GM21825 (cell line): ENCODE measurements at regions not wholly inside any gene's neighbourhood (a gene's known extent, or its start where the extent isn't known, plus 50 kb on each side); places are given as distances from the start of the nearest gene placed in this dataset.

Experiments
- ATAC-seq: cut with Tn5 transposase; IDR thresholded peaks from one replicate; pipeline ENCODE4 v1.9.1; 2021; ENCODE audit warnings: mild to moderate bottlenecking, moderate library complexity; ENCODE audit not compliant: unreplicated experiment

DNA sequence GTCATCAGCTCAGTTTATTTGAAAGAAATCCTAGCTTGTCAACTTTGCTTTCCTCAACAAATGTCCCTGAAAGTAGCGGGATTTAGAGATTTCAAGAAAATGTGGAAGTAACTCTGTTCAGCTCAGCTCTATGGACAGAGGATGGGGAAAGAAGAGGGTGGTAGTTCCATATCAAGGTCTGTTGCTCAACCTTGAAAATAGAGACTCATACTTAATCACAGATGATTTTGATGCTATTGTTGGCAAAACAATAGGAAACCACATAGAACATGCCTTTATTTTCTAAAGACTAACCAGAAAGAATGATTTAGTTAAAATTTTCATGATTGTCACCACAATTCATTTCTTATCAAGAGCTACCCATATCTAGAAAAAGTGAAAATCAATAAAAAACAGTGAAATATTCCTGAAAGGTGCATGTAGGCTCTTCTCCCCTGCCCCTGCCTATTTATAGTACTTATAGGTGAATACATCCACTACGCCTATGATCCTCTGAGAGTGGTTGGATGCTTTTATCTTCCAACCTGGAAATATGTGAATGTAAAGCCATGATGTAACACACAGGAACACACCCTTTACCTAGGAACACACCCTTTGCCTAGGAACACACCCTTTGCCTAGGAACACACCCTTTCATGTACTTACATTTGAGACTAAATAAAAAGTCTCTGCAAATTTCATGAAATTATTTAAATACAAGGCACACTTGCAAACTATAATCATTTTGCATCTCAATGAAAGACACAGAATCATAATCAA lies 65.8 kb downstream of the ETAA1 start:
- ATAC-seq, result no peak

DNA sequence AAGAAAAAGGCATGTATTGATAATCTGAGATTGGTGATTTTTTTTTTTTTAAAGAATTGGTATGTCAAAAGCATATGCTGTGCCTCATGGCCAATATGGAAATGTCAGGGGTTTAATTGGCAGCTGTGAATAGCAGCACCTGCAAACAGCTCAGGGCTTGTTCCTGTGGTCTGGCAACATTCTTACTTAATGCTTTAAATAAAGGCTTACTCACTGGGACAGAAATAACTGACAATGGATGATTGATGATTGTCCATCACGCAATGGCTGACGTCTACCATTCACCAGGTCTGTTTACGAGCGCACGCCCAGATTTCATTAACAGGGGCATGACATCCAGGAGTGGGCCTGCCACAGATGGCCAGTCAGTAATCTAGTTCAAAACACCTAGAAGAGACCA lies 66.7 kb downstream of the ETAA1 start:
- no peak for ATAC-seq

DNA sequence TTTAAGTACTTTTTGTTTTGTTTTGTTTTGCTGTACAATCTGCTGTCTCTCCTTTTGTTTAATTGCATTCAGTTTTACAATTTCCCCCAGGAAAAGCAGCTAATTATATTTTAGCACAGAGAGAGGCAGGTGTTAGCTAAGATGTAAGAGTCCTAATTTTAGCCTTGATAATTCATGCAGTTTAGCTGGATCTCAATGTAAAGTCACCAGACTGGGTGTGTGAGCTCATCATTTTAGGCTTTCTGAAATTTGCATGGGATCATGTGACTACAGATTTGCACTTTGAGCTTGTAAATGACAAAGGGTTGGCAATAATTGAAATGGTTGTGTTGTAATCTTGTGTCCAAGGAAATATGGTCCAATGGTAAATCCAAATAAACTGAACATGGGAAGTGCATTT lies 68.5 kb downstream of the ETAA1 start:
- ATAC-seq, result no peak

DNA sequence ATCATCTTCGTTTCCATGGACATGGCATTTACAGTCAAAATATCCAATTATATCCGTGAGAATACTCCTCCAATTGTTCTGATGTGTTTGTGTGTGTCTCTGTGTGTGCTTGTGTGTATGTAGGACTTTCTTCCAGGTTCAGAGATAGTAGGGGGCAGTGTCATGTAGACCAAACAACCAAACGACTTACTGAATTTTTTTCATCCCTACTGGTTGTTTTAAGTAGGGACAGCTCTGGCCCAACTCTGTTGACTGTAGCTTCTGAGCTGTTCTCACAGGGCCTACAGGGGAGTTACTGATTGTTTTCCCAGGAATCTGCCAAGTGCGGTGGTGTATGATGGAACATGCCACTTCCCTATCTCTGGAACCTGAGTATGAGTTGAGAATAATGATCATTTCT lies 69.6 kb downstream of the ETAA1 start:
- ATAC-seq, result no peak

DNA sequence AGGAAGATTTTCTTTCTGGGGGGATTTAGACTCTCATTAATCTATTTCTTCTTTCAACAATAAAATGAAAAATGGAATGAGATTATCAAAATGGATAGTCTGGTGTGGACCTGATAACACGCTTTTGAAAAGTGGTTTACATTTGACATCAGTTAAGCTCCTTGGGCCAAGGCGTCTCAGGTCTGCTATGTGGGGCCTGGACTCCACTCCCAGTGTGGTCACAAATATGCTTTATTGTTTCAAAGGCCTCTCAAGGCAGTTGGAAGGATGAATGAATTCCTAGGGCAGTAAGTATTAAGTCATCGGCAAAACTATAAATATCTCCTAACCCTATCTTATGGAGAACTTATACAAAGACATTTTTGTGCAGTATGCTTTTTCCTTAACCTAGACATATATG lies 74.5 kb downstream of the ETAA1 start:
- ATAC-seq, result no peak

DNA sequence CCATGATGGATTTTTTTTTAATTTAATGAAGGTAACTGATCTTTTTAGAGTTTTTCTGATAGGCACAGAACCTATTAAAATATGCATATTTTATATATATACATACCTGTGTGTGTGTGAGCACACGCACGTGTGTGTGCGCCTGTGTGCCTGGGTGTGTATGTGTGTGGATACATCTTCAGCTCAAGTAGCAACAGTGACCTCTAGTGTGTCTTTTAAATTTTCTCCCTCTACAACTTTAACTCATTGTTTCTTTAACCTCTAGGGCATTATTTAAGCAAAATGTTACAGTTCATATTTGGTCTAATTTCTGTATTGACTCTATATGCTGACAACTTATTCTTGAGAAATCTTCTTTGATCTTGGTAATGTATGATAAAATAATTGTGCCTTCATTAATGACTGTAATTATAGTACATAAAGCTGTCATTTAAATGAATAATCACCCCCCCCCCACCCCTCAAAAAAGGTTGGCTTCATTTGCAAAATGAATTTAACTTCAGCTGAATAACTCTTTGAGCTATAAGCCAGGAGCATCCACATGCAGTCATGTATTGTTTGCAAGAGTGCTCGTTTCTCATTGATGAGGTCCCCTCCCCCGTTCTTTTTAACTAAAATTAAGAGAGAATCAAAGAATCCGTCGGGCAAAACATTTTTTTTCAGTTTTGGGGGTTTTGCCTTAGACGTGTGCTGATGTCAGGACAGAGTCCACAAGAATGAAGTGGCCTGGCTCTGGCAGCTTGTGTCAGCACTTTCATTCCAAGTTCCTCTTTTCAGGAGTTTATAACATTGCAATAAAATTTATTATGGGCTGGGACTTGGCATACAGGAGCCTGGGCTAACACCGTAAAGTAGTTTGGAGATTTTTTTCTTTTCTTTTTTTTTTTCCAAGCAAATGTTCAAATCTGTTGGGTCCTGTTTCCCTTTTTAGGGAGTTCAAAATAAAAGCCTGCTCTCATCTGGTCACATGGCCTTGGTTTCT lies 80.0 kb downstream of the ETAA1 start:
- no peak for ATAC-seq

DNA sequence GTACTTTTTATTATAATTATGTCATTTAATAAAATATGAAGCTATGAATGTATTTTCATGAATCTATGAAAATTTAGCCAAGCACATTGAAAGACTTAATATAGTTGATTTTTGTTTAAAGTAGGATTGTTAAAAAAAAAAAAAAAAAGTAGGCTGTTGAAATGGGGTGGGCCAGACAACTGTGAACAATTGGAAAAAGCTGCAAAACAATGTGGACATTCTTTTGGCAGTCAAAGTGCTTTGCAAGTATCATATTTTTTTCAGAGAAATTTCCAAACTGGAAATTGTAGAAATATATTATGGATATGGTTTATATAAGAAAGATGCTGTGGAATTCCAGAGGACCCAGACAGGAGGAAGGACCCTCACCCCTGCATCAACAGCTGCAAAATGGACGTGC lies 82.1 kb downstream of the ETAA1 start:
- no peak for ATAC-seq

DNA sequence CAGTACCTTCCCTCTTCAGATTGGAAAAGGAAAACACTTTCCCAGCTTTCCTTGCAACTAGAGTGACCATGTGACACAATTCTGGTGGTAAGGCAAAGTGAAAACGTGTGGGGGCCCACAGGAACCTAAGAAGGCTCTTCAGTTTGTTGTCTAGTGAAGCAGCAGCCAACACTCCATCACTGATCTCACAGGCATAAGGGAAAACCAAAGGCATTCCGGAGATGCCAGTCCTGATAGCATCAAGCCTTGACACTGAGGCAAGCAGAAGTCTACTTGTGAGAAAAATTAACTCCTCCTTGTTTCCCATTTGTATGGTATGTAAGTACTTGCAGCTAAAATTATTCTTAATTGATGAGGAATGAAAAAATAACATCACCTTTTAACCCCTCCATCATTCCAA lies 88.3 kb downstream of the ETAA1 start:
- ATAC-seq, result no peak

DNA sequence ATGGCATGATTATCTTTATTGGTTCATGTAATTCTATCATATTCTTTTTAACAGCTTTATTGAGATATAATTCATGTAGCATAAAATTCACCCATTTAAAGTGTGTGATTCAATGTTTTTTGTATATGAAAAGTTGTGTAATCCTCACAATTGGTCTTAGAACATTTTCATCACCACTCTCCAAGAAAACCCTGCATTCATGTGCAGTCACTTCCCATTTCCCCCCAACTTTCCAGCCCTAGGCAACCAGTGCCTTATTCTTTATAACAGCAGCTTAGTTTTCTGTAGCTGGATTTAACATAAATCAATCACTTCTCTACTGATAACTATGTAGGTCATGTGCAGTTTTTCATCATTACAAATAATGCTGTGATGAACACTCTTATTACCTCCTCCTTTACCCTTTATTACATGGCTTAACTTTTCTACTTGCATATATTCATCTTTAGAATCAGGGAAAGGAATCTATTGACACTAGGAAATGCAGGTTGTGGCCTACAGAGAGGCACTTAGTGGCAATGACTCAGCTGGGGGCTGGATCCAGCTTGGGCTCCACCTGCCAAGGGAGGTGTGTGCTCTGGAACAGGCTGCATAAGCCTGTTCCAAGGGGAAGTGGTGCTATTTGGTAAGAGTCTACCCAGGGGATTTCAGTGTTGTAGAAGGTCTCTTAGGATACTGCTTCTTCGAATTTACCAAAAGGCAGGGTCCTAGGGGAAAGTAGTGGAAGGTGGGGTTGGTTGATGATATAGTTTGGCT lies 89.1 kb downstream of the ETAA1 start:
- no peak for ATAC-seq

DNA sequence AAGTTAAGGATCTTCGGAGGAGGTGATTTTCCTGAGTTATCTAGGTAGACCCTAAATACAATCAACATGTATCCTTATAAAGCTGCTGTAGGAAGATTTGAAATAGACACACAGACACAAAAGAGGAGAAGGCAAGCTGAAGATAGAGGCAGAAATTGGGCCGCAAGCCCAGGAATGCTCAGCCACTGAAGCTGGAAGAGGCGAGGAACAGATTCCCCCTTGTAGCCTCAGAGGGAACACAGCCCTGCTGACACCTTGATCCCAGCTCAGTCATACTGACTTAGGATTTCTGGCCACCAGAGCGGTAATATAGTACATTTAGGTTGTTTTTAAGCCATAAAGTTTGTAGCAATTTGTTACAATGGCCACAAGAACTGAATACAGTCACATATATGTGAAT lies 90.9 kb downstream of the ETAA1 start:
- ATAC-seq, result no peak

DNA sequence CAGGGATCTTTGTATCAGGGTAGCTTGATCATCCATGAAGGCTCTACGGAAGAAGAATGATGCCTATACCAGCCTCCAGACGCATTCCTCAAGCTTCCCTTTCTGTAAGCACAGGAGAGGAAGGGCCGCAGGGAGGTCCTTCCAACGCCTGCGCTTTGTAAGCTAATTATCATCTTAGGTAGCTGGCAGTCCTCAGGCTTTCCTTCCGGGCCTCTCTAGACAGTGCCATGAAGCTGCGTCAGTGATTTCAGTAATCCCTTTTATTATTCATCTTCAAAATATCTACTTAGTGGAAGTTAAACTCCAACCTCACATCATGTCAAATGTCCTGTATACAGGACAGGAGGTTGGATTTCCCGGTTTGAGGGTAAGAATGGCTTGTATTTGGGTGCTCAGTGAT lies 92.3 kb downstream of the ETAA1 start:
- no peak for ATAC-seq

DNA sequence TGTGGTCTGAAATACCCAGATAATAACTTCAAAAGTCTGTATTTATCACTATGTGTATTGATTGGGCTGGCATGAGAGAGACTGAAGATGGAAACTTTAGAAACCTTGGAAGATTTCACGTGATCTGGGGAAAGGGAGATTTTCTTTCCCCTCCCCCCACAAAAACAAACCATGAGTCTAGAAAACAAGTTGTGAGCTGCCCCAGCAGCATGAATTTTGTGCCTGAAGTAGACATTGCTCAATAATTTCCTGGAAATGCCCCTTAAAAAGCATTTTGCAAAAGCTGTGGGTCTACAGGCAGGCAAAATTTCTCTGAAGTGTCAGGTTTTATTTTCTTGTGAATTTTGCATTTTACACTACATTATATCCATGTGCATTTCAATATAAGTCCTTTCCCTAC lies 101.8 kb downstream of the ETAA1 start:
- no peak for ATAC-seq

DNA sequence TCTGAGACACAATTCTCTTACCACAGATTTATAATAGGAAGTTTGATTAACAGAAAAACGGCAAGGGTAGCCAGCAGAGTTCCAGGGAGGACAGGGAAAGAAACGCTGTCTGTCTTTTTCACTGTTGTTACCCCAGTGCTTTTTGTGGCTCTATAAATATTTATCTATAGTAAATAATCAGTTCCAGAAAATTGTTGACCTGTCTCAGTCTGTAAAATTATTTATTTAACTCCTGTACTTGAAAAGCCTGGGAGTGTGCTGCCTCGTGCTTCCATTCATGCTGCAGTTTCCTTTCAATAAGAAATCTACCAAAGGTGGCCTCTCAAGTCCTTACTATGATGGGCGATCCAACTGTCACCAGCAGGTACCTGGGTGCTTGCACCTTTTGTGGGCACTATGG lies 102.9 kb downstream of the ETAA1 start:
- no peak for ATAC-seq

DNA sequence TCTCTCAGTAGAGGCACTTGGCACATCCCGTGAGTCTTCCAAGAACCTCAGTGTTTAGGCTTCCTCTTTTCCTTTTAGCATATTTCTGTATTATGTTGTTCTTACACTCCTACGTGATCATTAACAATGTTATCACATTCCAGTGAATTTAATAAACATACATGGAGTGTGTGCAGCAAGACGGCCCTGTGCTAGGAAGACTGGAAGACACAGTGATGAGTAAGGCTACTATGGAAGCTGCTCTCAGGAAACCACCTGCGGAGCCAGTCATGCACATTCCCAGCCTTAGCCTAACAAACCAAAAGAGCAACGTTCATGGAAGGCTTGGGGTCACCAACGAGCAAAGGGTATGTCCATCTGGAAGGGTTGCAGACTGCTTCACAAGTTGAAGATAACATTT lies 103.4 kb downstream of the ETAA1 start:
- no peak for ATAC-seq

DNA sequence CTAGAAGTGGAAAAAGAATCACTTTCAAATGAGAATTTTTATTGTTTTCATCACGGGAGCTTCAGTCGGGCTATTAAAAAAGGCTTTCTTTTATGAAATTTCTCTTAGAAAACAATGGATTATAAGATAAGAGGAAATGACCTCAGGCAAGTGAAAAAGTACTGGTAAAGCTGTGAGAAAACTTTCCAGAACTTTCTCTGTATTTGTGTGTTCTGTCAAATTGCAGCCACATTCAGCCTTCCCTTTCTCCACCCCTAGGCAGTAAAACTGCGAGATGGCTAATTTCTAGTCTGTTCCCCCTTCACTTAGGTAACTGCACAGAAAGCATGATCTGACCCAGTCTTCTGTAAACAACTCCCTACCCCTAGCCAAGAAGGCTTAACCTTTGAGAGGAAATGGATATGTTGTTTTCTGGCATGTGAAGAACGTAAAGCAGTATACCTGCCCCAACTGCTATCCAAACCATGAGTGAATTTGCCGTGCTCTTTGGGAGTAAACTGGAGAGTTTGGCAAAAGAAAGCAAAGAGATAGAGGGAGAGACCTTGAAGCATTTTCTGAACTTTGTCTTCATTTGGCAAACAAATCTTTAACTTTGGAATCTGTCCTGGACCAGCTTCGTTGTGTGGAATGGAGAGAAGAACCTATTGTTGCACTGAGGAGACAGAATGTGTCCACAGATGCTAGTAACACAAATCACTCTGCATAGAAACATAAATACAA lies 105.4 kb downstream of the ETAA1 start:
- ATAC-seq, result no peak

DNA sequence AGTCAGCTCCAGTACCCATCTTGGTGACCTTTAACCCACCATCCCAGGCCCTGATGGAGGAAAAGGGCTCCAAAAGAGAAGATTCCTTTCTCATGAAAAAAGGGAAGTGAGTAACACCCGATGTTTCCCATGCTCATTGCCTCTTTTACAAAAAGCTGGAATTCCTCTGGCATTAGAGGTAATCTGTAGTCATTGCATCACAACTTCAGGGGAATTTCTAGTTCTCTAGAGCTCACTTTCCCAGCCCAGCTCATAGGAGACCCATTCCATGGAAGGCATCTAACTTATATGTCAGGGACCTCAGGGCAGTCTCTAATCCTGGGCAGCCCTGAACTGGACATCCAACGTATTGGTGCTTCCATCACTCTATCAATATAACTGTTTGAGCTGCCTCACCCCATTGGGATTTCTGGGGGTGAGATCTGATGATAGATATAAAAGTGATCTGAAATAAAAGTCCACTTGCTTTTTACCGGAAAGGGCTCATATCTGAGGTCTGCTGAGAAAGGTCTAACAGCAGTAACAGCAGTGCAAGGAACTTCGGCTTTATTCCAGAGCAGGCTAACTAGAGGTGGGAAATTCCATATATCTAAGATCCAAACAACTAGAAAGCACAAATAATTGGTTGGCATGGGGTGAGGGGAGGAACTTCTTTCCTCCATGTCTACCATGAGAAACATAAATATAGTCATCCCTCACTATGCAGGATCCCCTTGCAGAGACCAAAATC lies 106.1 kb downstream of the ETAA1 start:
- no peak for ATAC-seq

DNA sequence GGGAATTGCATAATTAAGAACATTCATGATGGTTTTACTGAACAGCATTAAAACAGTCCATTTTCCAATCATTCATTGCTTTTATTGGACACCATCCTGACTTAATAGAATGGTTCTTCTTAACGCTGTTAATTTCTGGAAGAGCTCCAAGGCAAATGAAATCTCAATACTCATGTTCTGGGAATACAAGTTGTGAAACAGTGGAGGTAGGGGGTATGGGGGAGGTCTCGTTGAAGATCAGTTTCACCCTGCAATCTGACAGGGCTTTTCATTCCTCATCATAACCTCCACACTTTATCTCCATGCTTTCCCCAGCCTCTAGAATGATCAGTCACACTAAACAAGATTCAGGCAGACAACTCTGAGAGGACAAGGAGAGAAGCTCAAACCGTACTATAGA lies 113.6 kb downstream of the ETAA1 start:
- ATAC-seq, result no peak

DNA sequence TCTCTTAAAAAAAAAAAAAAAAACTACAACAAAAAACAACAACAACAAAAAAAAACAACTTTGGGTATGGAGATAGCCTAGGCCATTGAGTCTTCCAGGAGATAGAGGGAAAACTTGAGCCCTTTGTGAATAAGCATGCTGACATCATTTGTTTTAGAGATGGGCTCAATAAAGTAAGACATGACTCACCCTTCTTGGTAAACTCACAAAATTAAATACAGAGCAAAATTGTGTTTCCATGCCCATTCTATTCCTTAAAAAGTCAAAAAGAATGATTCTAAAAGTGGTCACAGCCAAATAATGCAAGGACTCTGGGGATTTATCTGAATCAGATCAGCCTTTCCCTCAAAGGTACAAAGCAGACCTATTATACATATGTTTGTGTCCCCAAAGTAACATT lies 117.4 kb downstream of the ETAA1 start:
- no peak for ATAC-seq

DNA sequence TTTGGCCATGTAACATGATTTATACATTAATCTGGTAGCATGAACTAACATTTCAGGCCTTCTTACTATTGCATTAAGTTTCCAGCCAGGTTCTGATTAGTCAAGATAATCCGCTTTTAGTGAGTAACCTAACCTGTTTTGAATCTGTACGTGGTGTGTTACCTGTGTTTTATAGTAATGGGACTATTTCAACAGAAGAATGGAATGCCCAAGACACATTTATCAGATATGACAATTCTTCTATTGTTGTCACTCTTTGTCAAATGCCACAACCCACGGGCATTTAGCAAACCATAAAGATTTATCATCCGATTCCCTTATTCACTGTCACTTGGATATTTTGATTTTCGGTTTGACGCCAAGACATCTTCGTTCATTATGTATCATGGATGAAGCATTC lies 117.9 kb downstream of the ETAA1 start:
- ATAC-seq, result no peak

DNA sequence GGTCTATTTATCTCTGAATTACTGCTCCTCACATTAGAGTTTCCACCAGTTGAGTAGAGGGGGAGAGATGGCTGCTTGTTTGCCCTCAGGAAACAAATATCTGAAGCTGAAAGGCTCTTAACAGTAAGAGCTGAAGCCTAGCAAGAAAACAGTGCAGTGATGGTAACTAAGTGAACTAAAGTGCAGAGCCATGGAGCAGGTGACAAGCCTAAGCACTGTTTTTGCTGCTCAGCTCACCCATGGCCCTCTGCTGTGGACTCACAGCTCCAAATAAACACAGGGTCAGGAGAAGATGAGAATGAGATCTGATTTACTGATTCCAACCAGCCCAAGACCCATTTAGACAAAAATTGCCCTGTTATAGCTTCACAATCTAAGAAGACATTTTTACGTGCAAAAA lies 118.4 kb downstream of the ETAA1 start:
- no peak for ATAC-seq
